ENCODE measurements at regions not wholly inside any gene's neighbourhood (a gene's known extent, or its start where the extent isn't known, plus 50 kb on each side); places are given as distances from the start of the nearest gene placed in this dataset.

DNA sequence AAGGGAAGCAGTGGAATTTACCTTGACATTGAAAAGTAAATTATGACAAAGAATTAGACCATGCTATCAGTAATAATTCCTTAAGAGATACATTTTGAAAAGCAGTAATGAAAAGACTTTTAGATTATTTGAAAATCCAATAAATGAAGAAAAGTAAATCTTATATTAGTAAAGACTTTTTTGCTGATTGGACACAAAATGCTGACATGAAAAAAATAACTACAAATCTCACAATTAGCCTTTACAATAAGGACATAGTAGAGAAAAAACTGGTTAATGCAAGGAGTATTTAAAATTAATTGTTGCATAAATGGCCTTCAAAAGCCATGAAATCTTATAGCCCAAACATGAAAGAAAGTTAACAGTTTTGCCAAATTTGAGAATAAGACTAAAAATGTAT lies 446.1 kb upstream of the FAM241A start:
- Histone ChIP-seq H3K9me2 (replicated peaks; ENCODE audit: insufficient read depth) (no peaks in the 10 kb centered on the region), H3K36me3 (replicated peaks; ENCODE audit: insufficient read depth, low read depth) (no peaks in the 10 kb centered on the region), H3K9me3 (ENCODE audit: low read depth) (no peaks in the 10 kb centered on the region), H3K4me1 (ENCODE audit: insufficient read depth) (peaks cover 4% of the 10 kb centered on the region), H3K27me3 (no peaks in the 10 kb centered on the region), H3K27ac (no peak overlapping the region), H3K79me2 (no peaks in the 10 kb centered on the region), H4K20me1 (ENCODE audit: insufficient read depth, poor library complexity, severe bottlenecking) (no peaks in the 10 kb centered on the region), H3K4me3 (no peak overlapping the region), H3K4me2 (no peak overlapping the region), H2AFZ (no peak overlapping the region)
- DNase-seq (ENCODE audit: low spot score), result no peak
- no peak for TF ChIP-seq EZH2phosphoT487 (IDR thresholded peaks at IDR 0.05; ENCODE audit: low read depth, severe bottlenecking, unreplicated experiment)
- TF ChIP-seq, protein P1, sequence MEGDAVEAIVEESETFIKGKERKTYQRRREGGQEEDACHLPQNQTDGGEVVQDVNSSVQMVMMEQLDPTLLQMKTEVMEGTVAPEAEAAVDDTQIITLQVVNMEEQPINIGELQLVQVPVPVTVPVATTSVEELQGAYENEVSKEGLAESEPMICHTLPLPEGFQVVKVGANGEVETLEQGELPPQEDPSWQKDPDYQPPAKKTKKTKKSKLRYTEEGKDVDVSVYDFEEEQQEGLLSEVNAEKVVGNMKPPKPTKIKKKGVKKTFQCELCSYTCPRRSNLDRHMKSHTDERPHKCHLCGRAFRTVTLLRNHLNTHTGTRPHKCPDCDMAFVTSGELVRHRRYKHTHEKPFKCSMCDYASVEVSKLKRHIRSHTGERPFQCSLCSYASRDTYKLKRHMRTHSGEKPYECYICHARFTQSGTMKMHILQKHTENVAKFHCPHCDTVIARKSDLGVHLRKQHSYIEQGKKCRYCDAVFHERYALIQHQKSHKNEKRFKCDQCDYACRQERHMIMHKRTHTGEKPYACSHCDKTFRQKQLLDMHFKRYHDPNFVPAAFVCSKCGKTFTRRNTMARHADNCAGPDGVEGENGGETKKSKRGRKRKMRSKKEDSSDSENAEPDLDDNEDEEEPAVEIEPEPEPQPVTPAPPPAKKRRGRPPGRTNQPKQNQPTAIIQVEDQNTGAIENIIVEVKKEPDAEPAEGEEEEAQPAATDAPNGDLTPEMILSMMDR (IDR thresholded peaks at IDR 0.05; ENCODE audit: poor library complexity), result no peak

DNA sequence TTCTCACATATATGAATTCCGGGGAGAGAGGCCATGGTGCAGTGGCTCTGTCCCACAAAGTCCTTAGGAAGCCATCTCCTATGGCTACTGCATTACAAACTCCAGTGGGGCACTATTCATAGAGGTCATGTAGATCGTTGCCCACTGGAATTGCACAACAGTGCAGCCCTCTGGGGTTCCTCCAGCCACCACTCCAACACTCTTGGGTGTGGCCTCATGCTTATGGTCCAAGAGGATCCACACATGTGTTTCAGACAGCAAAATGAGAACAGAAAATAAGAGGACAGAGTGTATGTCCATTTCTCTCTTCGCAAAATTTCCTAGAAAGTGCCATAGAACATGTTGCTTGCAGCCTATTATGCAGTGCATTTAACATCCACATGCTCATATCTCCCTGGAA lies 444.2 kb upstream of the FAM241A start:
- Histone ChIP-seq H2AFZ (no peak overlapping the region), H4K20me1 (ENCODE audit: insufficient read depth, poor library complexity, severe bottlenecking) (no peaks in the 10 kb centered on the region), H3K27me3 (no peaks in the 10 kb centered on the region), H3K4me1 (ENCODE audit: insufficient read depth) (peaks cover 4% of the 10 kb centered on the region), H3K79me2 (no peaks in the 10 kb centered on the region), H3K27ac (no peak overlapping the region), H3K4me2 (no peak overlapping the region), H3K9me3 (ENCODE audit: low read depth) (no peaks in the 10 kb centered on the region), H3K36me3 (replicated peaks; ENCODE audit: insufficient read depth, low read depth) (no peaks in the 10 kb centered on the region), H3K9me2 (replicated peaks; ENCODE audit: insufficient read depth) (no peaks in the 10 kb centered on the region), H3K4me3 (no peak overlapping the region)
- DNase-seq (ENCODE audit: low spot score), result no peak
- WGBS (ENCODE audit: low lambda C conversion rate, missing lambda C conversion rate), result 88% methylated on average over 3 of the region's 3 CpGs
- TF ChIP-seq EZH2 (IDR thresholded peaks at IDR 0.05; ENCODE audit: borderline replicate concordance) (no peak), EZH2phosphoT487 (IDR thresholded peaks at IDR 0.05; ENCODE audit: low read depth, severe bottlenecking, unreplicated experiment) (no peak)
- TF ChIP-seq, protein P1 (IDR thresholded peaks at IDR 0.05; ENCODE audit: poor library complexity), result no peak

DNA sequence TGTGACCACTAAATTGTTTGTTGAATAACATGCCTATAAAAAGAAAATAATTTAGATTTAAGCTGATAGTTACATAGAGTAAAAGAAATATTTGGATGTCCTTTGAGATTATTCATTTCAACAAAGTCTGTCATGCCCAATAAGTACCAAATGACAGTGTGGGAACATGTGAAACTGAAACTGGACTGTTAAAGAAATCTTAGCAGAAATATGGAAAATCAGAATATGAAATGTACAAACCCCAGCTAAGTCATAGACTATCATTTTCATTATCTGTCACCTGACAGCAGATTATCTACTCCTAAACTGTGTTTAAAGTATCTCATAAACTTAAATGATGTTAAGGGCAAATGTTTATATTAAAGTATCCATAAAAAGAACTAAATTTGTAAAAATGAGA lies 437.8 kb upstream of the FAM241A start:
- Histone ChIP-seq H3K36me3 (replicated peaks; ENCODE audit: insufficient read depth, low read depth) (no peaks in the 10 kb centered on the region), H3K79me2 (no peaks in the 10 kb centered on the region), H3K27me3 (no peaks in the 10 kb centered on the region), H3K4me3 (no peak overlapping the region), H3K4me1 (ENCODE audit: insufficient read depth) (no peaks in the 10 kb centered on the region), H3K9me3 (ENCODE audit: low read depth) (no peaks in the 10 kb centered on the region), H3K9me2 (replicated peaks; ENCODE audit: insufficient read depth) (no peaks in the 10 kb centered on the region), H4K20me1 (ENCODE audit: insufficient read depth, poor library complexity, severe bottlenecking) (no peaks in the 10 kb centered on the region), H2AFZ (no peak overlapping the region), H3K27ac (no peak overlapping the region), H3K4me2 (no peak overlapping the region)
- DNase-seq (ENCODE audit: low spot score), result no peak
- no peak for TF ChIP-seq EZH2phosphoT487 (IDR thresholded peaks at IDR 0.05; ENCODE audit: low read depth, severe bottlenecking, unreplicated experiment)
- no peak for TF ChIP-seq EZH2 (IDR thresholded peaks at IDR 0.05; ENCODE audit: borderline replicate concordance)
- TF ChIP-seq, protein P1 (IDR thresholded peaks at IDR 0.05; ENCODE audit: poor library complexity), result no peak

DNA sequence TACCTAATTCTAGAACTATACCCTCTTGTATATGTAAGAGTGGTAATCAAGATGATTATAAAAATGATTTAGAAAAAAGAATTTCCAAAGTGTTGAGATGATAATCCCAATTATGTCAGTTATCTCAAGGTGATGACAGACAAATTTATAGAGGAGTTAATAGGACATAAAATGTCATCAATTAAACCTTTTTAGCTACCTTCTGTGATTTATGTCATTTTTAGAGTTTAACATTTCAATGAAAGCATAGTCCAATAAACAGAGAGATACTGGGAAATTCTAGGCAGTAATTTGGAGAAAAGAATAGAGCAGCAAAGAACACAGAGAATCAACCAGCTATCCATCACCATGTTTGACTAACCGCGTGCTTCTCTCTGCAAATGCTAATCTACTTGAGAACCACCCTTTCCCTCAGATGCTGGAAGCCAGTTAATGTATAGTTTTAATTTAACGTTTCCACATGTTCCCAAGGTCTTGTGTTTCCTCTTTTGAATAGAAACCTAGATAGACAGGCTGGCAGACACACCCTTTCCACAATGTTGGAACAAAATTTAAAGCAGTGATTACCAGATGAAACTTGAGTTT lies 433.1 kb upstream of the FAM241A start:
- Histone ChIP-seq H3K36me3 (replicated peaks; ENCODE audit: insufficient read depth, low read depth) (no peaks in the 10 kb centered on the region), H3K4me1 (ENCODE audit: insufficient read depth) (no peaks in the 10 kb centered on the region), H3K4me2 (no peak overlapping the region), H2AFZ (no peak overlapping the region), H3K79me2 (no peaks in the 10 kb centered on the region), H3K9me2 (replicated peaks; ENCODE audit: insufficient read depth) (no peaks in the 10 kb centered on the region), H4K20me1 (ENCODE audit: insufficient read depth, poor library complexity, severe bottlenecking) (no peaks in the 10 kb centered on the region), H3K4me3 (no peak overlapping the region), H3K9me3 (ENCODE audit: low read depth) (no peaks in the 10 kb centered on the region), H3K27ac (no peak overlapping the region), H3K27me3 (no peaks in the 10 kb centered on the region)
- WGBS (ENCODE audit: low lambda C conversion rate, missing lambda C conversion rate), result 40% methylated on average over 3 of the region's 3 CpGs
- no peak for DNase-seq (ENCODE audit: low spot score)
- no peak for TF ChIP-seq EZH2phosphoT487 (IDR thresholded peaks at IDR 0.05; ENCODE audit: low read depth, severe bottlenecking, unreplicated experiment)
- TF ChIP-seq EZH2 (IDR thresholded peaks at IDR 0.05; ENCODE audit: borderline replicate concordance), result no peak
- TF ChIP-seq, protein P1 (IDR thresholded peaks at IDR 0.05; ENCODE audit: poor library complexity), result no peak
